ENCODE measurements at regions not wholly inside any gene's neighbourhood (a gene's known extent, or its start where the extent isn't known, plus 50 kb on each side); places are given as distances from the start of the nearest gene placed in this dataset.

GRCh38 chr3:34276342-34276741 lies 477.9 kb downstream of the PDCD6IP start:
- DNase-seq (ENCODE audit: extremely low read depth in 1 of 2, low read depth in 1 of 2): no peak

- DNase-seq (ENCODE audit: extremely low read depth in 1 of 2, low read depth in 1 of 2): no peak
Observed at GRCh38 chr3:34277110-34277509, 478.7 kb downstream of the PDCD6IP start.

GRCh38 chr3:34279901-34280300 lies 481.5 kb downstream of the PDCD6IP start:
- DNase-seq (ENCODE audit: extremely low read depth in 1 of 2, low read depth in 1 of 2): no peak

- no peak for DNase-seq (ENCODE audit: extremely low read depth in 1 of 2, low read depth in 1 of 2)
Observed at GRCh38 chr3:34283751-34284150, 485.3 kb downstream of the PDCD6IP start.

- DNase-seq (ENCODE audit: extremely low read depth in 1 of 2, low read depth in 1 of 2): no peak
Observed at GRCh38 chr3:34284959-34285826, 486.8 kb downstream of the PDCD6IP start.

GRCh38 chr3:34285827-34286188 lies 487.4 kb downstream of the PDCD6IP start:
- no peak for DNase-seq (ENCODE audit: extremely low read depth in 1 of 2, low read depth in 1 of 2)

GRCh38 chr3:34292605-34293300 lies 494.3 kb downstream of the PDCD6IP start:
- no peak for DNase-seq (ENCODE audit: extremely low read depth in 1 of 2, low read depth in 1 of 2)

- no peak for DNase-seq (ENCODE audit: extremely low read depth in 1 of 2, low read depth in 1 of 2)
Observed at GRCh38 chr3:34294240-34294639, 495.8 kb downstream of the PDCD6IP start.

GRCh38 chr3:34296796-34297195 lies 498.4 kb downstream of the PDCD6IP start:
- no peak for DNase-seq (ENCODE audit: extremely low read depth in 1 of 2, low read depth in 1 of 2)

GRCh38 chr3:34298653-34299052 lies 500.2 kb downstream of the PDCD6IP start:
- no peak for DNase-seq (ENCODE audit: extremely low read depth in 1 of 2, low read depth in 1 of 2)

- DNase-seq (ENCODE audit: extremely low read depth in 1 of 2, low read depth in 1 of 2): no peak
Observed at GRCh38 chr3:34300621-34301020, 502.2 kb downstream of the PDCD6IP start.

- DNase-seq (ENCODE audit: extremely low read depth in 1 of 2, low read depth in 1 of 2): no peak
Observed at GRCh38 chr3:34301313-34301712, 502.9 kb downstream of the PDCD6IP start.

GRCh38 chr3:34305266-34305665 lies 506.8 kb downstream of the PDCD6IP start:
- no peak for DNase-seq (ENCODE audit: extremely low read depth in 1 of 2, low read depth in 1 of 2)

GRCh38 chr3:34312684-34313083 lies 514.3 kb downstream of the PDCD6IP start:
- DNase-seq (ENCODE audit: extremely low read depth in 1 of 2, low read depth in 1 of 2): no peak

GRCh38 chr3:34319881-34320280 lies 521.5 kb downstream of the PDCD6IP start:
- DNase-seq (ENCODE audit: extremely low read depth in 1 of 2, low read depth in 1 of 2): no peak

GRCh38 chr3:34323517-34323916 lies 525.1 kb downstream of the PDCD6IP start:
- no peak for DNase-seq (ENCODE audit: extremely low read depth in 1 of 2, low read depth in 1 of 2)

GRCh38 chr3:34346656-34347055 lies 548.2 kb downstream of the PDCD6IP start:
- no peak for DNase-seq (ENCODE audit: extremely low read depth in 1 of 2, low read depth in 1 of 2)

GRCh38 chr3:34351882-34352777 lies 553.7 kb downstream of the PDCD6IP start:
- DNase-seq (ENCODE audit: extremely low read depth in 1 of 2, low read depth in 1 of 2): no peak

- DNase-seq (ENCODE audit: extremely low read depth in 1 of 2, low read depth in 1 of 2): no peak
Observed at GRCh38 chr3:34352778-34353331, 554.4 kb downstream of the PDCD6IP start.

- no peak for DNase-seq (ENCODE audit: extremely low read depth in 1 of 2, low read depth in 1 of 2)
Observed at GRCh38 chr3:34357461-34357860, 559.0 kb downstream of the PDCD6IP start.

GRCh38 chr3:34359064-34359463 lies 560.6 kb downstream of the PDCD6IP start:
- no peak for DNase-seq (ENCODE audit: extremely low read depth in 1 of 2, low read depth in 1 of 2)
